ENCODE measurements at regions not wholly inside any gene's neighbourhood (a gene's known extent, or its start where the extent isn't known, plus 50 kb on each side); places are given as distances from the start of the nearest gene placed in this dataset.

- in situ Hi-C loops (cut with MboI; ENCODE audit: low sequenced_read_pairs, unreplicated experiment) = no loop called here
- no peak for DNase-seq (ENCODE audit: low spot score)
- no peak for TF ChIP-seq CTCF (IDR thresholded peaks at IDR 0.05; ENCODE audit: borderline replicate concordance, control extremely low read depth, extremely low read depth, insufficient read depth, missing control alignments)
These were observed 143.6 kb downstream of the MAFB start for GRCh38 chr20:40545478-40545877.

DNA sequence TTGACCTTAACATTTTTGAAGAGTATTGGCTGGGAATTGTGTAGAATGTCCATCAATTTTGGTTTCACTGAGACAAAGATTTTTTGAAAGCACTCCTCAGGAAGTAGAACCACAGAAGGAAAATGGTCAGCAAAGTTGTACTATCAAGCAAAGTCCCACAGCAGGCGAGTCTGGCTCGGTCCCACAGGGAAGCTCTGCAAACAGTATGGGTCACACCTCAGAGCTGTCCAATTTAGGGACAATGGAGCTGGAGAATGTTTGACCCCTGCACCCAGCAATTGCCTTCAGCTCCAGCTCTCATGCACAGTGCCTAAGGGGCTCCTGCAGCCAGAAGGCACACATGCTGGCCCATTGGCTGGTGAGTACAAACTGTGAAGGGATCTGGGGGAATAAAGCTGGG lies 147.0 kb downstream of the MAFB start:
- in situ Hi-C loops (cut with MboI; ENCODE audit: low sequenced_read_pairs, unreplicated experiment) = no loop called here
- no peak for TF ChIP-seq CTCF (IDR thresholded peaks at IDR 0.05; ENCODE audit: borderline replicate concordance, control extremely low read depth, extremely low read depth, insufficient read depth, missing control alignments)
- no peak for DNase-seq (ENCODE audit: low spot score)

DNA sequence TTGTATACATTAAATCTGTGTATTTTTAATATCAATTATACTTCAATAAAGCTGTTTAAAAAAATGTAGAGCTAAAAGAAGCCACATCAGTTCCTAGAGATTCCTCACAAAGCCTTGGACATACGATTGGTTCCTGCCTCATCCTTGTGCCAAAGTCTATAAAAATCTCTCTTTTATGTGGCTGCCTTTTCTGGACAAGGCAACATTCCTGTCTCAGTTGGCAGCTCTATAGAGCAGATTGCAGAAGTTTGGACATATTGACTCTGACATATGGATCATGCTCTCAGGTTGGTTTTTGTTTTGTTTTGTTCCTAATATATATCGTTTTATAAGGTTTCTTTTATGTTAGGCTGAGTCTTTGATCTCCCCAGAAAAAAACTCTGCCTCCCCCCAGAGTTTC lies 148.9 kb downstream of the MAFB start:
- DNase-seq (ENCODE audit: low spot score) = no peak
- in situ Hi-C loops (cut with MboI; ENCODE audit: low sequenced_read_pairs, unreplicated experiment) = no loop called here
- no peak for TF ChIP-seq CTCF (IDR thresholded peaks at IDR 0.05; ENCODE audit: borderline replicate concordance, control extremely low read depth, extremely low read depth, insufficient read depth, missing control alignments)

DNA sequence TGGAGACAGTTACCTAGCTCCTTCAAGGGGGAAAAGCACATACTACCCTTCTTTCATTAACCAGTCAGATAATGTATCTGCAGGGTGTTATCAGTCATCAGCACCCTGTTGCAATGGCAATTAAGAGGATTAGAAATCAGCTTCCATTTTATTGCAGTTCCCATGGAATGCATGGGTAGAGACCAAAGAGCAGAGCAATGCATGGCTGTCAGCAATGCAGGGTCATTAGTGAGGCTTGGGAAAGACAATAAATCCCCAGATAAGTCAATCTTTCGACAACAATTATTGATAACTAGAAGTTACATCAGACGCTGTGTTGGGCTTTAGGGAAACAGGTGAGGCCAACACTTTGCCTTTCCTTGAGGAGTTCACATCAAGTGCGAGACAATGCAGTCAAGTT lies 150.9 kb downstream of the MAFB start:
- in situ Hi-C loops (cut with MboI; ENCODE audit: low sequenced_read_pairs, unreplicated experiment) = no loop called here
- TF ChIP-seq CTCF (IDR thresholded peaks at IDR 0.05; ENCODE audit: borderline replicate concordance, control extremely low read depth, extremely low read depth, insufficient read depth, missing control alignments) = no peak
- DNase-seq (ENCODE audit: low spot score) = no peak

GRCh38 chr20:40536808-40537207 lies 152.2 kb downstream of the MAFB start:
- no peak for TF ChIP-seq CTCF (IDR thresholded peaks at IDR 0.05; ENCODE audit: borderline replicate concordance, control extremely low read depth, extremely low read depth, insufficient read depth, missing control alignments)
- in situ Hi-C loops (cut with MboI; ENCODE audit: low sequenced_read_pairs, unreplicated experiment) = no loop called here
- no peak for DNase-seq (ENCODE audit: low spot score)

GRCh38 chr20:40535816-40536215 lies 153.2 kb downstream of the MAFB start:
- in situ Hi-C loops (cut with MboI; ENCODE audit: low sequenced_read_pairs, unreplicated experiment) = no loop called here
- TF ChIP-seq CTCF (IDR thresholded peaks at IDR 0.05; ENCODE audit: borderline replicate concordance, control extremely low read depth, extremely low read depth, insufficient read depth, missing control alignments) = no peak
- DNase-seq (ENCODE audit: low spot score) = no peak

- in situ Hi-C loops (cut with MboI; ENCODE audit: low sequenced_read_pairs, unreplicated experiment) = no loop called here
- no peak for DNase-seq (ENCODE audit: low spot score)
- TF ChIP-seq CTCF (IDR thresholded peaks at IDR 0.05; ENCODE audit: borderline replicate concordance, control extremely low read depth, extremely low read depth, insufficient read depth, missing control alignments) = no peak
These were observed 156.9 kb downstream of the MAFB start for GRCh38 chr20:40532103-40532502.
